ENCODE measurements at regions not wholly inside any gene's neighbourhood (a gene's known extent, or its start where the extent isn't known, plus 50 kb on each side); places are given as distances from the start of the nearest gene placed in this dataset.
"Not testable (repeated sequence)": the region's sequence is repeated elsewhere in the genome, so short reads cannot be mapped to it uniquely, and the experiment has no call there.

DNA sequence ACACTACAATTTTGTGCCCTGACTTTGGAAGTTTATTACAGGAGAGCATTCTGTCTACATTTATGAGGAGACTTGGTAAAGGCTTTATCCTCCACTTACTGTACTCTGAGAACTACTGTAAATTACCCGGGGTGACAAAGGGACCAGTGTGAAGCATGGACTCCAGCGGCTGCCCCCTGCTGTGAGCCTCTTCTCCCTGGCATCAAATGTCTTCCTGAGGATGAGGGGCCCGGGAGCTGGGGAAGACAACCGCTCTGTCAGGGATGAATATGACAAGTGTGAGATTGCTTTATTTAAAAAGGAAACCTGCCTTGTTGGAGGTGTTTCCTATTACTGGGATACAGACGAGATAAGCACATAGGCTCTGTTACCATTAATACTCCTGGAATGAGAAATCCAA is 714.8 kb downstream of the CCSER2 start:
- no peak for DNase-seq

DNA sequence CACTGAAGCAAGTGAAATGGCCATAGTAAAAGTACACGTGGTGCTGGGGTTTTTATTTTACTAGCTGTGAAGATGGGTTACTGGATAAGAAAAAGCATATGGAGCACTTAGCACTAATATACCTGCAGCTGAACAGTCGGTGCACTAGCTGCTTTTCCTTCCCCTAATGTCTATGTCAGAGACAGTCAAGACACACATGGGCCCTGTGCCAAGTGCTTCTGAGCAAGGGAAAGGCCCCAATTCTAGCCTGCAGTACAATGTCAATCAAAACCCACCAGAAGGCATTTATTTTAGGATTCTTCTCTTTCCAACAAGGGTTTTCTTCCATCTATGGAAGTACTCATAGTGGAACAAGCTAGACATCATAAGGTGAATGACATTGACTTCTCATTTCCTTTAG is 716.7 kb downstream of the CCSER2 start:
- DNase-seq: no peak

GRCh38 chr10:85047170-85047834 is 718.9 kb downstream of the CCSER2 start:
- no peak for DNase-seq

DNA sequence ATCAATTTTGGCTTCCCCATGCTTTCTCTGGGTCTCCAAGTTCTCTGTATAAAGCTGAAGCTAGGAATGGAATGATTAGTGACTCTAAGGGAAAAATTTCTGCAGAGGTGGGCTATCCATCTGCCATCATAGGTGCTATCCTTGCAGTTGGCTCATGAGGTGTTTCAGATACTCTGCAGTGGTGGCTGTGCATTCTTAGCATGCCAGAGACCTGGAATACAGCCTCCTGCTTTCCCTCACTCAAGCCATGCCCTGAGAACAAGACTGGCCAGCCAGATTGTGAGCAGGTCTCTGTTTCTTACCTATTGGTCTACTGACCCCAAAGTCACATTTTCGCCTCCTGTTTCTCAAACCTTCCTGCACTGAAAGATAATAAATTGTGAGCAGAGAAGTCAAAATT is 719.6 kb downstream of the CCSER2 start:
- no peak for DNase-seq

GRCh38 chr10:85048644-85049043 is 720.3 kb downstream of the CCSER2 start:
- DNase-seq: no peak

DNA sequence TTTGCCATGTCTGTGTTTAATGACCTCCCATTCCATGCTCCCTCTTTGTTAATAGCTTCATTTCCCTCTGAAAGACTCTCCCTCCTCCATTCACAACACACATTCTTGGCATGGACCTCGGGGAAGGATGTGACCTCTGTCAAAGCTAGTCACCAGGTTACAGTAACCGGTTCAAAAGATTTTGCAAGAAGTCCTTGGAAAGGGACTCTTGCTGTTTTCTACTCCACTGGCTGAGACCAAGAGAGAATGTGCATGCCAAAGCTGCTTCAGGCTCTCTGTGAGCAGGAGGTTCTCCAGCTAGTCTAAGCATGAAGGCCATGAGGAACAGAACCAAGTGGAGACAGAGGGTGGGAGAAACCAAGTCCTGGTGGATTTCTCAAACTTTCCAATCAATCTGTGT is 732.6 kb downstream of the CCSER2 start:
- DNase-seq: no peak

DNA sequence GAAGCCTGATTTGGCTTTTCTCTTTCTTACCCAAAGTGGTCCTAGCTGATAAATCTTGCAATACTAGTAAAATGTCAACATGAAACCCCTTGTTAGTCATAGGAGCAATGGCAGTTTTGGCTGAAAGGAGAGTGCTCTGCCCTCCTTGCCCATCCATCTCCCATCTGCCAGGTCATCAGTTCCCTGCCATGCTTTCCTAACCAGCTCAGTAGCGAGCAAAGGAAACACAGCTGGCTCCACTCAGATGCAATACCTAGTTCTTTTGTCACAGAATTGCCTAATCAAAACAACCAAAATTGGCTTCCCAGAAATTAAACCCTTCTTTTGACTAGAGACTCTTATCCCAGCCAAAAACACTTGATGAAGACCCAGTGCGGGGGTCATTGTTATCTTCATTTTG is 733.0 kb downstream of the CCSER2 start:
- no peak for DNase-seq

DNA sequence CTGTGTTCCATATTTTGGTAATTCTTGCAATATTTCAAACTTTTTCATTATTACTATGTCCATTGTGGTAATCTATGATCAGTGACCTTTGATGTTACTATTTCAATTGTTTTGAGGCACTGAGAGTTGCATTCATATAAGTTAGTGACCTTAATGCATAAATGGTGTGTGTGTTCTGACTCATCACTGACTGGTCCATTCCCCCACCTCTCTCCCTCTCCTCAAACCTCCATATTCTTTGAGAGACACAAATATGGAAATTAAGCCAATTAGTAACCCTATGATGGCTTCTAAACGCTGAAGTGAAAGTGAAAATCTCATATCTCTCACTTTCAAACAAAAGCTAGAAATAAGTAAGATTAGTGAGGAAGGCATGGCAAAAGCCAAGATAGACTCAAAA is 739.6 kb downstream of the CCSER2 start:
- DNase-seq: no peak

DNA sequence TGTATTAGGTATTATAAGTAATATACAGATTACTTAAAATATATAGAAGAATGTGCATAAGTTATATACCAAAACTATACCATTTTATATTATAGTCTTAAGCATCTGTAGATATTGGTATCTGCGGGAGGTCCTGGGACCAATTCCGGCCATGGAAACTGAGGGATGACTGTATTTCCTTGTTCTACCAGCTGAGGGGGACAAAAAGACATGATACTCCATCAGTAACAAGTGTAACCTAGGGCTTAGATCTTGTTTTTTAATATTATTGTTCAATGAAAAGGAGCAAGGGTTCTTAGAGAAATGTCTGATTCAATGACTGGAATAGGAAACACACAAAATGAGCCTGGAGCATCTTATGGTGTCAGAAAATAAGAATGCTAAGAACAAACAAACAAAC is 752.5 kb downstream of the CCSER2 start:
- no peak for DNase-seq

GRCh38 chr10:85098835-85099521 is 770.6 kb downstream of the CCSER2 start:
- no peak for DNase-seq

GRCh38 chr10:85100495-85100894 is 772.1 kb downstream of the CCSER2 start:
- DNase-seq: no peak

GRCh38 chr10:85105614-85106255 is 777.3 kb downstream of the CCSER2 start:
- DNase-seq: no peak

- DNase-seq: no peak
Measured at GRCh38 chr10:85111271-85111670, 782.9 kb downstream of the CCSER2 start.

GRCh38 chr10:85124603-85125051 is 796.2 kb downstream of the CCSER2 start:
- DNase-seq: no peak

DNA sequence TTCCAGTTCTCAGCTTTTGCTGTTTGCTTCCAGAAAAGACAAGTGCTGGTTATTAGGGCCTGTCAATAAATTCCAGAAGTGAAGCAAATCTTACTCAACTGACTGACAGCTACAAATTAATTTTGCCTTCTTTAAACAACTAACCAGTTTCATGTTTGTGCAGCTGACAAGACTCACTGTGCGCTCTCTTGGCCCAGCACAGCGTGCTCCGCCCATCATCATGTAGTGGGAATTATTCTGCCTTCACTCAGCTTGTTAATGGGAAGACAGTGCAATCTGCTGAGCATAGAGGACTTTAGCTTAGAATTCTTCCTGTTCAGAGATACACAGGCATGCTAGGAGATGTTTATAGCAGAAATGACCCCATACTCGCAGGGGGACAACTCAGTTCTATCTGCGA is 808.9 kb downstream of the CCSER2 start:
- no peak for DNase-seq

- DNase-seq: no peak
Measured at GRCh38 chr10:85138046-85138445, 809.7 kb downstream of the CCSER2 start.

DNA sequence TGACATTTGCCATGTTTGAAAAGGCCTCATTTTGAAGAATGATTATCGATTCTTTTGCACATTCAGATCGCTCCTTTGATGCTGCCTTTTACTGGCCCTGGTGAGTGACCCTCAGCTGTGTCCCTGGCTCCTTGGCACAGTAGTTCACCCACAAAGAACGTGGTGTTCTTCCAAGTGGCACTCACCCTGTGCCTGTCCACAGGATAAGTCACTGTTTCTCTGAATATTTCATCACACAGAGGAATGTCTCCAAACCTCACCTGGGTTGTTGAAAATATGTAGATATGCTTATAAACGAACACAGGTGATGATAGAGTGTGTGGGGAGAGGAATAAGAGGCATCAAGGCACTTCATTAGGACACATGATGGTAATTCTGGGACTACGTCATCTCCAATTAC is 810.7 kb downstream of the CCSER2 start:
- DNase-seq: no peak

- DNase-seq: not testable (repeated sequence)
Measured at GRCh38 chr10:85141520-85141919, 813.1 kb downstream of the CCSER2 start.

DNA sequence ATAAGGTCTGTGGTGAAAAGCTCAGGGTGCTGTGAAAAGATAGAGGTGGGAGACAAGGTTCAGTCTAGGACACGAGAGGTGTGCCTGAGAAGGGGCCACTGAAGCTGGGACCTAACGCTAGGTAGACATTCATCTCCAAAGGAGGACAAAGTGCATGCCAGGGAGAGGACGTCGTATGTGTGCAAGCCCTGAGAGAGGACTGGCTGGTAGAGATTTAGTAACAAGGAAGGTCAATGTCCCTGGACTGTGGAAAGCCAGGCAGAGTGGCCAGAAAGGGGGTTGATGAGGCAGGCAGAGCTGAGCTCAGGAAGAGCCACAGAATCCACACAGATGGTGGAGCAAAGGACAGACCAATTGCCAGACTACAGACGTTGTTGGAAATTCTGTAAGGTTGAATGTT is 817.6 kb downstream of the CCSER2 start:
- DNase-seq: no peak

GRCh38 chr10:85147346-85148250 is 819.2 kb downstream of the CCSER2 start:
- DNase-seq: no peak

DNA sequence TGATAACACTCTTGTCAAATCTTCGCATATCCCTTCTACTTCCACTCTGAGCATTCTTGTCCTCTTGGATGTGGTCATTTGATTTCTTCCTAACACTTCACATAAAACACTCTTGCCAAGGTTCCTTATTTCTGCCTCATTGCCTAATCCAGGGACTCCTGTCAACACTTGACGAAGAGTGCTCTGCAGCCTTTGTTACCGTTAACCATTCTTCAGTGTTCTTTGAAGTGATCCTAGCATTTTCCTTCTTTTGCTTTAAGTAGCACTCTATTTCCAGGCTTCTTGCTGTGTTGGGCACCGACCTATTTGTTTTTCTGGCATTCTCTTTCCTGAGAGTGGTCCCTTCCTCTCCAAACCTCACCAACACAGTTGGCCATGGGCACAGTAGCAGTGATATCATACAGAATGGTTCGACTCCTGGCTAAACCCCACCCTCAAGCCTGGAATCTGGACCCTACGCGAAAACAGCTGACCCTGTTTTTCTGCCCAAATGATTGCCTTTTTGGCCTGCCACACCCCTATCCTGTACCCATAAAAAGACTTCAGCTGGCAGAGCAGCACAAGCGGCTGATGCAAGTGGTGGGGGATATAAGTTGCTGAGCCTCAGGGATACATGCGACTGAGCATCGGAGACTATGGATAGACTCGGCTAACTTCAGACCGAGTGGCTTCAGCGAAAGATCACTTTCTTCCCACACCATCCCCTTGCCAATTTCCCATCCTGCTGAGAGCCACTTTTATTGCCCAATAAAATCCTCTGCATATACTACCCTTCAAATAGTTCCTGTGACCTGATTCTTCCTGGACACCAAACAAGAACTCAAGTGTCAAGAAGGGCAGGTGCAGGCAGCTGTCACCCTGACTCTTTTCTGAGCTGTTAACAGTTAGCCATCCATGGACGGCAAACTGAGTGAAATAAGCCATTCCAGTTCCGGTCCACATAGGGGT is 820.6 kb downstream of the CCSER2 start:
- no peak for DNase-seq

GRCh38 chr10:85149766-85150165 is 821.4 kb downstream of the CCSER2 start:
- no peak for DNase-seq

All from stimulated activated CD4-positive, alpha-beta T cell treated with anti-CD3 and anti-CD28 coated beads, Interleukin-12 subunit alpha, Interleukin-12 subunit beta, amount 100 ng/mL, for 4 hours (primary cell).